GM19452 (cell line): ENCODE measurements at regions not wholly inside any gene's neighbourhood (a gene's known extent, or its start where the extent isn't known, plus 50 kb on each side); places are given as distances from the start of the nearest gene placed in this dataset.

Experiments used
- ATAC-seq: cut with Tn5 transposase; IDR thresholded peaks from one replicate; pipeline ENCODE4 v1.9.1; 2021; ENCODE audit not compliant: unreplicated experiment

DNA sequence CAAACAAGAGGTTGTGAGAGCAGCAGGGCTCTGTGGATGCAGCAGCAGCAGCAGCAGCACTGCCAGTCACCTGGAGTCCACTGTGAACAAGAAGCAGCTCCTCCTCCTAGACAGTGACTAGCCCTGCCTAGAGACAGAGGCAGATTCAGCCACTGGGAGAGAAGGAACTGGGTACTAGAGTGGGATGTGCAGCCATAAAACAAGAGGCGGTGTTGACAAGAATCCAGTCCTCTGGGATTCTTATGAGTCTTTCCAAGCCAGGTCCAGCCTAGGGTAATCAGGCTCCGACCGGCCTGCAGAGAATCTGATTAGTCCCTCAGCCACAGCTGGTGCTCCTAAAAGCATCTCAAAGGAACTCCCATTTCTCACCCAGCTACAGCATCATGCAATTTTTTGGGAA lies 83.9 kb upstream of the USP47 start:
- ATAC-seq, result no peak

DNA sequence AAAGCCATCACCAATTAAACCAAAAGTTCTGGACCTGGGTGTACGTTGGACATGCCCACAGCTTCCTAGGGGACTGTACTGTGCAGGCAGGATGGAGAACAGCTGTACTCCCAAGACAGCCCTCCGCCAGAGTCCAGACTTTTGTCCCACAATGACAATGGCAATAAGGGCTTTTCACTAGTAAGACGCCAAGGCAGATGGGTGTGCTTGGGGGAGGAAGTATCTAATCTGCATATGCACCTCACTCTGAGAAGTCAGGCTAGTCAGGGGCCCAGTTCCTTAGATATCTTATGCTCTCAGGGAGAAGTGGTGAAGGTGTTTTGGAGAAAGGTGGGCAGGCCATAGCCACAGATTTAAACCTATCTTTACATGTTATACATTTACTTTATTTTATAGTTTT lies 85.1 kb upstream of the USP47 start:
- ATAC-seq, result no peak

DNA sequence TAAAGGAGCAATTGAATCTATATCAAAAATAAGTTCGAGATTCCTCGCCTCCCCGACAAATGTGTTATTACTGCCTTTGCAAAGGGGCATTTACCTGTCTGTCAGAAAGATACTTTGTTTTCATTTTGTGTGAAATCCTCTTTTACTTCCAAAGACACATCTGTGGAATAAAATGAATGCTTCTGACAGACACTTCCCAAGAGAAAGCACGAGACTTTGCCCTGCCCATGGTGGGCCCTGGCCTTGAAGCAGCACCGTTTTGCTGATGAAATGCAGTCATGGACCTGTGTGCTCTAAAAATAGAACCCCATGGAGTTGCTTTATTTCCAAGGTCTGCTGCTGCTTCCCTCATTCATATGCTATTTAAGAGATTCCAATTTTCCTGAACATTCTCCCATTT lies 85.9 kb upstream of the USP47 start:
- no peak for ATAC-seq

GRCh38 chr11:11752679-11753078 lies 89.1 kb upstream of the USP47 start:
- no peak for ATAC-seq

GRCh38 chr11:11750017-11750878 lies 91.5 kb upstream of the USP47 start:
- no peak for ATAC-seq

DNA sequence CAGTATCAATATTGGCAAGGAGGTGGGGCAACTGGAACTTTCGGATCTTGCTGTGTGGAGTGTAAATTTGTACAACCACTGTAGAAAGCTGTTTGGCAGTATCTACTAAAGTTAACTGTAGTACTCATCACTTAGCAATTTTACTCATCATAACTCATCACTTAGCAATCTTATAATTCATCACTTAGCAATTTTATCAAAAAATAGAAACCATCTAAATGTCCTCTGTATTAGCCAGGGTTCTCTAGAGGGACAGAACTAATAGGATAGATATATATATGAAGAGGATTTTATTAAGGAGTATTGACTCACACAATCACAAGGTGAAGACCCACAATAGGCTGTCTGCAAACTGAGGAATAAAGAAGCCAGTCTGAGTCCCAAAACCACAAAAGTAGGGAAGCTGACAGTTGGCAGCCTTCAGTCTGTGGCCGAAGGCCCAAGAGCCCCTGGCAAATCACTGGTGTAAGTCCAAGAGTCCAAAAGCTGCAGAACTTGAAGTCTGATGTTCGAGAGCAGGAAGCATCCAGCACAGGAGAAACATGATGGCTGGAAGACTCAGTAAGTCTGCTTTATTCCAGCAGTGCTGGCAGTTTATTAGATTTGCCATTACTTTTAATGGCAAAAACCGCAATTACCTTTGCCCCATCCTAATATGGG lies 92.9 kb upstream of the USP47 start:
- no peak for ATAC-seq

- ATAC-seq, result no peak
Measured at GRCh38 chr11:11747570-11747969, 94.2 kb upstream of the USP47 start.

GRCh38 chr11:11746449-11746848 lies 95.3 kb upstream of the USP47 start:
- ATAC-seq, result no peak

- ATAC-seq, result no peak
Measured at GRCh38 chr11:11743216-11743615, 98.6 kb upstream of the USP47 start.

GRCh38 chr11:11742486-11742885 lies 99.3 kb upstream of the USP47 start:
- no peak for ATAC-seq

GRCh38 chr11:11740836-11741235 lies 100.9 kb upstream of the USP47 start:
- no peak for ATAC-seq

GRCh38 chr11:11740073-11740702 lies 101.6 kb upstream of the USP47 start:
- no peak for ATAC-seq

DNA sequence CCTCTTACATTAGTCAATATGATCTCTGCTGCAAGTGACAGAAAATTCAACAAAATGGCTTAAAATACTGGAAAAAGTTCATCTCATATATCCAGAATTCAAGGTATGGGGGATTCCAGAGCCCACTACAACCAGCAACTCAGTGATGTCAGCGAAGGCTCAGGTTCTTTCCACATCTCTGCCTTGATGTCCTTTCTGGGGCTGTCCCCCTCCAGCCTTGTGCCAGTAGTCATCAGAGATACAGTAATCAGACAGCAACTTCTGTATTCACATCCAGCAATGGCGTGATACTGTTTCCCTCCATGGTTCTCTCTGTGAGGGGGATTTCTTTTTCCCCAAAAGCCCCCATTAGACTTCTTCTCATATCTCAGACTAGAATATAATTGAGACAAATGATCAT lies 103.4 kb upstream of the USP47 start:
- no peak for ATAC-seq

- ATAC-seq, result no peak
Measured at GRCh38 chr11:11735586-11735985, 106.2 kb upstream of the USP47 start.

GRCh38 chr11:11733246-11733747 lies 108.5 kb upstream of the USP47 start:
- no peak for ATAC-seq

GRCh38 chr11:11732116-11732515 lies 109.7 kb upstream of the USP47 start:
- ATAC-seq, result no peak

DNA sequence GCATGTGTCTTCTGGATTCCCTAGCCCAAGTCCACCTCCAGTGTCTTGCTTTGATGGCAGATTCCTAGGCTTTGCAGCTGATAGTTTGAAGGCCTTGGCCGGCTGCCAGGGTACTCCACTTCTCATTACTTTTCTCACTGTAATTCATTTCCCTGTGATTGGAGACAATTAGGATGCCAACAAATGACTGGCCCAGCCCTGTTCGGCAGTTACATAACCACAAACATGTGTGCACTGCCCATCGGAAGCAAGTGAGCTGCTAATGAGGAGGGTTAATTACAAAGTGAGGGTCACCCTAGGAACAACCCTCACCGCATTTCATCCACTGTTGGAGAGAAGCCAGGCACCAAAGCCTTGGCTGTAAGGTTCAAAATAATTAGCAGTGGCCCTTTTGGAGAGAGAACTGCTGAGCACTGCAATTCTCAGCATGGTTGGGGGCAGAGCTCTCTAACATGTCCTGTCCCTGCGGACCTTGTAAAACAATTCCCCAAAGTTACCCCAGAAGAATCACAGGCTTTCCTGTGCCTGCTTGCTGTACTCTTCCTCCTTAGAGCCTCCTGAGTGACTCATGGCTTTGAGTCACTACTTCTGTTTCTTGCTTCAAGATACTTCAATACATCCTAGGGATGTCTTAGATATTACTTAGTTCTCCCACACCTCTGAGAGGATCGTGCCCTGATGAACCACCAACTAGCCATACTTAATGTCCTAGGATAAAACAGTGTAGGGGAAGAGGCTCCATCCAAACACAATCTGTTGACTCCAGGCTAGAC lies 109.7 kb upstream of the GALNT18 start:
- no peak for ATAC-seq

DNA sequence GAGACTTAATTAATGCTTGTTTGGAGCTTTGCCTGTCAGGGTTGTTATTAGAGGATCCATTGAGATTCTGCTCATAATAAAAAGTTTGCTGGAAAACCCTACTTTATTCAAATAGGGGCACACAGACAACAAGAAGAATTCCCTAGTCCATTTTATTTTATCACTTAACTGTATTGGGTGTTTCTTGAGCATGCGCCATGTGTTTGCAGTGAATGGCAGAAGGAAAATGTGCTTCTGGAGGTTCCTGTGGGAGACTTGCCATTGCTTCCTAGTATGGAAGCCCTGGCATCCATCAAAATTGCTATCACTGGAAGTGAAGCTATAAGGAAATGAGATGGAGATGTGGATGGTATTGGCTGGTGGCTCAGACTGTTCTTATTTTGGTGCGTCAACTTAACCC lies 106.6 kb upstream of the GALNT18 start:
- no peak for ATAC-seq

DNA sequence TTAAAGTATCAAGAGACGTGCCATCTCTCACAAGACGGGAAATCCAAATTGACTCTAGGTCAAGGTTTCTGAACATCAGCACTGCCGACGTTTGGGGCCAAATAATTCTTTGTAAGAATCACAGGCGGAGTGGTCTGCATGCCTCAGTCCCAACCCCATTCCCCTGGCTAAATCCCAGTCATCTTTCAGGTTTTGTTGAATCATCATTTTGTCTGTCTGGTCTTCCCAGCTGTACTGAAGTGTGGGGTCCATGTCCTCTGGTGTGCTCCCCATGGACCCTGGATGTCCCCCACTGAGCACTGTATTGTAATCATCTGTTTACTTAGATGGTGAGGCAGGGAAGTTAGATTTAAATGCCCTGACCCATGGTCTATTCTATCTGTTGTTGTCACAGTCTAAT lies 103.6 kb upstream of the GALNT18 start:
- no peak for ATAC-seq

GRCh38 chr11:11724994-11725393 lies 103.2 kb upstream of the GALNT18 start:
- ATAC-seq, result no peak

DNA sequence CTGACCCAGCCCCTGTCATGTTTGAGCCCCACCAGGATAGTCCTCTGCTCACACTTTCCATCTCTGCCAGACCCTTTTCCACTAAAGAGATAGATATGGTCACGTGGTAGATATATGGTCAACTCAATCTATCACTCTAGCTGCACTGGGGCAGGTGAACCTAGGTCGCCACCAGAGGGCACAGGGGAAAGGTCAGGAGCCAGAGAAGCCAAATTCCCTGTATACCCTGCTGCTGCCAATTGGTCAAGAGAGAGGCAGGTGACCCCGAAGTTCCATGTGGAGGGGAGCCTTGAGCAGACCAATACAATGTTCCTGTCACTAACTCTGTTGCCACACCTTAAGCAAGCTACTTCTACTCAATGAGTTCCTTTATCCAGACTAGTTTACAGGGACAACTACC lies 101.1 kb upstream of the GALNT18 start:
- ATAC-seq, result no peak
